H1 (cell line): ENCODE measurements at regions not wholly inside any gene's neighbourhood (a gene's known extent, or its start where the extent isn't known, plus 50 kb on each side); places are given as distances from the start of the nearest gene placed in this dataset.

Experiments
- CTCF ChIA-PET: fragments of 300-600 bp; sonication (Branson Sonifier 250); formaldehyde crosslinking; loops from one replicate; lab custom pipeline; 2021; ENCODE audit not compliant: partially characterized antibody; lab: Charles Lee
- POLR2A ChIA-PET: fragments of 300-600 bp; sonication (Branson Sonifier 250); formaldehyde crosslinking; loops from one replicate; lab custom pipeline; 2021; ENCODE audit warnings: inconsistent platforms; ENCODE audit not compliant: partially characterized antibody; lab: Charles Lee
- DNase-seq, 2 experiments: peaks; one replicate each; pipeline versions ENCODE4 v3.0.0 to v3.0.0-alpha.2; 2010 to 2022; ENCODE audit warnings: low spot score in 2 of 2, low read depth in 1 of 2, mixed read lengths in 1 of 2
- FAIRE-seq: peaks from 2 replicates; lab custom pipeline; 2011; peaks lifted over from hg19 to GRCh38; lab: Jason Lieb, UNC
- H2AFZ ChIP-seq: 2 replicates; pipeline ENCODE4 v1.8.1; 2012; ENCODE audit warnings: low read length, inconsistent platforms
- H2AK5ac ChIP-seq: 2 replicates; pipeline ENCODE4 v1.6.1; 2013; ENCODE audit warnings: low read depth, low read length
- H2BK120ac ChIP-seq: replicated peaks from 2 replicates; pipeline ENCODE3; 2013; ENCODE audit warnings: low read depth, low read length, inconsistent platforms
- H2BK12ac ChIP-seq: 2 replicates; pipeline ENCODE4 v1.6.1; 2013; ENCODE audit warnings: low read depth, low read length
- H2BK15ac ChIP-seq: 2 replicates; pipeline ENCODE4 v1.6.1; 2013; ENCODE audit warnings: low read length
- H2BK20ac ChIP-seq: 2 replicates; pipeline ENCODE4 v1.6.1; 2013; ENCODE audit warnings: low read length
- H2BK5ac ChIP-seq: 2 replicates; pipeline ENCODE4 v1.6.1; 2013; ENCODE audit warnings: low read depth, low read length
- H3K14ac ChIP-seq: 2 replicates; pipeline ENCODE4 v1.6.1; 2013; ENCODE audit warnings: inconsistent platforms; ENCODE audit not compliant: insufficient read length
- H3K18ac ChIP-seq: 2 replicates; pipeline ENCODE4 v1.6.1; 2013; ENCODE audit warnings: low read length; ENCODE audit errors: extremely low read depth
- H3K23ac ChIP-seq: 2 replicates; pipeline ENCODE4 v1.6.1; 2013; ENCODE audit warnings: inconsistent platforms; ENCODE audit not compliant: insufficient read length
- H3K23me2 ChIP-seq: 2 replicates; pipeline ENCODE4 v1.6.1; 2013; ENCODE audit warnings: low read depth, low read length
- H3K27ac ChIP-seq: 2 replicates; pipeline ENCODE4 v1.6.1; 2011; ENCODE audit warnings: low read depth, low read length, inconsistent platforms
- H3K27me3 ChIP-seq, 4 experiments: replicated peaks in 1 of 4; 1 replicate in 1 of 4; 2 replicates in 3 of 4; pipeline versions ENCODE4 v1.6.1 to v1.8.1; 2011 to 2013; ENCODE audit warnings: low read length in 3 of 4, mild to moderate bottlenecking in 3 of 4, inconsistent platforms in 2 of 4, mixed read lengths in 2 of 4, moderate library complexity in 1 of 4; ENCODE audit not compliant: control insufficient read depth in 3 of 4, insufficient read depth in 3 of 4; ENCODE audit errors: extremely low read depth in 1 of 4
- H3K36me3 ChIP-seq, 4 experiments: 2 replicates each; pipeline versions ENCODE4 v1.6.1 to v1.8.1; 2011 to 2013; ENCODE audit warnings: mild to moderate bottlenecking in 4 of 4, low read length in 3 of 4, moderate library complexity in 2 of 4, control low read depth in 1 of 4, inconsistent platforms in 1 of 4; ENCODE audit not compliant: insufficient read depth in 4 of 4, control insufficient read depth in 2 of 4
- H3K4ac ChIP-seq: replicated peaks from 2 replicates; pipeline ENCODE3; 2013; ENCODE audit warnings: low read length, low read depth, mixed read lengths, inconsistent platforms; ENCODE audit not compliant: insufficient read length
- H3K4me1 ChIP-seq, 4 experiments: replicated peaks in 1 of 4; 1 replicate in 1 of 4; 2 replicates in 3 of 4; pipeline versions ENCODE4 v1.6.1 to v1.8.1; 2011 to 2013; ENCODE audit warnings: low read length in 3 of 4, inconsistent platforms in 2 of 4, mixed read lengths in 1 of 4; ENCODE audit not compliant: insufficient read depth in 4 of 4, control insufficient read depth in 3 of 4
- H3K4me2 ChIP-seq, 2 experiments: 2 replicates each; pipeline versions ENCODE4 v1.6.1 to v1.8.1; 2011 to 2013; ENCODE audit warnings: low read depth in 2 of 2, low read length in 2 of 2, control low read depth in 1 of 2, inconsistent platforms in 1 of 2, mild to moderate bottlenecking in 1 of 2; ENCODE audit not compliant: insufficient read depth in 1 of 2
- H3K4me3 ChIP-seq, 4 experiments: fragments of 200-600, 300-600 bp in 1 of 4; sonication (generic), shearing (Covaris generic), sonication (Bioruptor Twin) in 1 of 4; 2 replicates each; pipeline versions ENCODE4 v1.5.1 to v1.8.1; 2011 to 2016; ENCODE audit warnings: low read length in 4 of 4, low read depth in 3 of 4, control low read depth in 2 of 4, inconsistent platforms in 2 of 4, mild to moderate bottlenecking in 2 of 4, mixed read lengths in 1 of 4, moderate library complexity in 1 of 4; ENCODE audit not compliant: insufficient read depth in 2 of 4; ENCODE audit errors: extremely low read depth in 1 of 4
- H3K56ac ChIP-seq: replicated peaks from 2 replicates; pipeline ENCODE3; 2013; ENCODE audit warnings: low read depth, mild to moderate bottlenecking, mixed read lengths, low read length, inconsistent platforms; ENCODE audit not compliant: insufficient read length
- H3K79me1 ChIP-seq: 2 replicates; pipeline ENCODE4 v1.6.1; 2013; ENCODE audit warnings: low read depth, low read length, control low read depth
- H3K79me2 ChIP-seq, 2 experiments: 2 replicates each; pipeline versions ENCODE4 v1.6.1 to v1.8.1; 2012 to 2013; ENCODE audit warnings: low read length in 2 of 2, mild to moderate bottlenecking in 2 of 2, inconsistent platforms in 1 of 2; ENCODE audit not compliant: insufficient read depth in 2 of 2, control insufficient read depth in 1 of 2
- H3K9ac ChIP-seq, 4 experiments: replicated peaks in 1 of 4; 1 replicate in 1 of 4; 2 replicates in 3 of 4; pipeline versions ENCODE4 v1.6.1 to v1.8.1; 2011 to 2013; ENCODE audit warnings: low read depth in 3 of 4, low read length in 3 of 4, control low read depth in 2 of 4, mild to moderate bottlenecking in 2 of 4, moderate library complexity in 2 of 4, inconsistent platforms in 1 of 4; ENCODE audit errors: extremely low read depth in 1 of 4
- H3K9me3 ChIP-seq, 2 experiments: 2 replicates each; pipeline versions ENCODE4 v1.6.1 to v1.8.1; 2012 to 2013; ENCODE audit warnings: mild to moderate bottlenecking in 2 of 2, moderate library complexity in 2 of 2, control low read depth in 1 of 2, inconsistent platforms in 1 of 2, low read depth in 1 of 2, low read length in 1 of 2, mixed read lengths in 1 of 2; ENCODE audit not compliant: insufficient read depth in 2 of 2
- H4K20me1 ChIP-seq, 2 experiments: replicated peaks in 1 of 2; 2 replicates each; pipeline versions ENCODE3 to v1.8.1; 2011 to 2013; ENCODE audit warnings: inconsistent platforms in 2 of 2, low read length in 2 of 2, mild to moderate bottlenecking in 1 of 2; ENCODE audit not compliant: insufficient read depth in 2 of 2, control insufficient read depth in 1 of 2
- H4K5ac ChIP-seq: 2 replicates; pipeline ENCODE4 v1.6.1; 2013; ENCODE audit warnings: low read length, low read depth, mixed read lengths, inconsistent platforms; ENCODE audit not compliant: insufficient read length
- H4K8ac ChIP-seq: 2 replicates; pipeline ENCODE4 v1.8.0; 2013; ENCODE audit warnings: mild to moderate bottlenecking, moderate library complexity, low read length, inconsistent platforms; ENCODE audit not compliant: insufficient read depth; ENCODE audit errors: extremely low read depth
- H4K91ac ChIP-seq: replicated peaks from 2 replicates; pipeline ENCODE3; 2013; ENCODE audit warnings: low read length, mixed read lengths, inconsistent platforms; ENCODE audit not compliant: insufficient read length
- E2F6 ChIP-seq: IDR thresholded peaks from 2 replicates; pipeline ENCODE4 v1.6.1; 2012; ENCODE audit warnings: inconsistent platforms
- EP300 ChIP-seq, 2 experiments: IDR thresholded peaks; 1 replicate in 1 of 2; 2 replicates in 1 of 2; pipeline ENCODE4 v1.6.1; 2011 to 2012; ENCODE audit warnings: low read depth in 2 of 2, low read length in 2 of 2, mild to moderate bottlenecking in 2 of 2, borderline replicate concordance in 1 of 2, inconsistent platforms in 1 of 2, moderate library complexity in 1 of 2
- POLR2AphosphoS5 ChIP-seq: IDR thresholded peaks from 2 replicates; pipeline ENCODE4 v1.6.1; 2011; ENCODE audit warnings: low read depth, low read length
- WGBS, 2 experiments: shearing (Covaris generic) in 1 of 2; methylation state at CpG; one replicate each; pipeline versions ENCODE4 v1.1.6 to v1.1.7; 2013 to 2015; ENCODE audit warnings: low lambda C conversion rate in 2 of 2, mixed read lengths in 2 of 2, inconsistent platforms in 1 of 2, low coverage in 1 of 2, missing lambda C conversion rate in 1 of 2; ENCODE audit not compliant: insufficient replicate concordance in 2 of 2, insufficient coverage in 1 of 2, insufficient read length in 1 of 2; ENCODE audit errors: extremely low coverage in 1 of 2, missing lambda C conversion rate in 1 of 2; 5-methylcytosine and 5-hydroxymethylcytosine counted together

- H3K27ac ChIP-seq: no peak overlapping the region
- TF ChIP-seq EP300 (IDR thresholded peaks at IDR 0.05; ENCODE audit: borderline replicate concordance in 1 of 2, low read depth in 2 of 2, low read length in 2 of 2) (no peak), E2F6 (peak; percentile 42; the same call in 1 of the 2 replicates), POLR2AphosphoS5 (no peak)
- H3K4me1 ChIP-seq: no peaks in the 10 kb centered on the region
- H2BK5ac ChIP-seq: no peak overlapping the region
- no peaks in the 10 kb centered on the region for H3K79me1 ChIP-seq
- H2BK12ac ChIP-seq: no peak overlapping the region
- no peak overlapping the region for H3K4me2 ChIP-seq
- H3K27me3 ChIP-seq: no peaks in the 10 kb centered on the region
- FAIRE-seq (no peak), DNase-seq (no peak)
- CTCF ChIA-PET: interaction anchor here (1.3 kb wide), 1 partner anchor 14 kb away, joined by 3 read pairs; no protein-coding TSS in a partner anchor
- H3K18ac ChIP-seq: no peak overlapping the region
- H2AFZ ChIP-seq: no peak overlapping the region
- H4K5ac ChIP-seq: no peak overlapping the region
- peaks cover 3 to 56% (median 28%) of the 10 kb centered on the region in 4 experiments; a peak in 6 of 8 replicates for H3K36me3 ChIP-seq
- peaks cover 3 to 10% of the 10 kb centered on the region in 2 experiments; a peak in 3 of 4 replicates for H3K9me3 ChIP-seq
- no peak overlapping the region for H2BK20ac ChIP-seq
- no peak overlapping the region for H3K14ac ChIP-seq
- H3K23me2 ChIP-seq: no peaks in the 10 kb centered on the region
- H4K20me1 ChIP-seq: no peaks in the 10 kb centered on the region
- no peak overlapping the region for H2BK15ac ChIP-seq
- no peak overlapping the region for H2AK5ac ChIP-seq
- H3K79me2 ChIP-seq: peaks cover 0 to 49% of the 10 kb centered on the region in 2 experiments; a peak in 2 of 4 replicates
- no peak overlapping the region for H4K91ac ChIP-seq
- H3K4me3 ChIP-seq: no peak overlapping the region
- H3K4ac ChIP-seq: no peak overlapping the region
- H2BK120ac ChIP-seq: no peak overlapping the region
- WGBS, 2 experiments: 92% methylated on average over 9 of the region's 9 CpGs; no CpG with 5 or more reads in 1 of the 2 experiments
- H3K9ac ChIP-seq: no peak overlapping the region
- POLR2A ChIA-PET: interaction anchor here (0.7 to 0.9 kb wide), 2 partner anchors 11 kb away, joined by 3 read pairs; no protein-coding TSS in a partner anchor
- H3K56ac ChIP-seq: no peak overlapping the region
- H3K23ac ChIP-seq: no peak overlapping the region
- H4K8ac ChIP-seq: no peak overlapping the region
Measured at GRCh38 chrX:131816551-131817136, 206.5 kb upstream of the STK26 start.
